Stimulated activated CD4-positive, alpha-beta T cell treated with anti-CD3 and anti-CD28 coated beads, Interleukin-12 subunit alpha, Interleukin-12 subunit beta, amount 100 ng/mL, for 48 hours (primary cell): ENCODE measurements at regions not wholly inside any gene's neighbourhood (a gene's known extent, or its start where the extent isn't known, plus 50 kb on each side); places are given as distances from the start of the nearest gene placed in this dataset.
"Not testable (repeated sequence)": the region's sequence is repeated elsewhere in the genome, so short reads cannot be mapped to it uniquely, and the experiment has no call there.

ENCODE experiments used
- DNase-seq, 3 donors: peaks; one replicate each; pipeline ENCODE4 v3.0.0-alpha.2; 2020; ENCODE audit warnings: low read depth in 2 of 3, low spot score in 1 of 3

GRCh38 chr15:21717661-21718060 lies 159.9 kb downstream of the POTEB start:
- not testable (repeated sequence) for DNase-seq

GRCh38 chr15:21705480-21705879 lies 172.1 kb downstream of the POTEB start:
- not testable (repeated sequence) for DNase-seq

DNA sequence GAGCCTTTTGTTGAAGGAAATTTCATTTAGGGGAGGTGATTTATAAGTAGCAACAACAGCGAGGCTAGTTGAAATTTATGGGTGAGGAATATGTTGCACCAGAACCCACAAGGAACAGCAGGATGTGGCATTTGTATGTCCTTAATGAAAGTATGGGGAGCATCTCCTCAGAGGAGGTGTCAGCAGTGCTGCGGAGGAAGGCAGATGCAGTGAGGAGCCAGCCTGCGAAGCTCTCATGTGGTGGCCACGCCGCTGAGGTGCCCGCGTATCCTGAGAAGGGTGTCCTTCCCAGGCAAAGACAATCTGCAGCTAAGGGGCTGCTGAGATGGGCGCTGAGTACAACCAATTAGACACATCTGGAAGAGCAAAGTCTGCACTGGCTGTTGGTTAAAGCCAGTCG lies 178.9 kb downstream of the POTEB start:
- DNase-seq: not testable (repeated sequence)

GRCh38 chr15:21695089-21695488 lies 182.4 kb downstream of the POTEB start:
- not testable (repeated sequence) for DNase-seq

- not testable (repeated sequence) for DNase-seq
Measured at GRCh38 chr15:21692471-21693102, 184.9 kb downstream of the POTEB start.

GRCh38 chr15:21656798-21657397 lies 216.6 kb upstream of the POTEB3 start:
- not testable (repeated sequence) for DNase-seq

- not testable (repeated sequence) for DNase-seq
Measured at GRCh38 chr15:21656114-21656746, 215.9 kb upstream of the POTEB3 start.

DNA sequence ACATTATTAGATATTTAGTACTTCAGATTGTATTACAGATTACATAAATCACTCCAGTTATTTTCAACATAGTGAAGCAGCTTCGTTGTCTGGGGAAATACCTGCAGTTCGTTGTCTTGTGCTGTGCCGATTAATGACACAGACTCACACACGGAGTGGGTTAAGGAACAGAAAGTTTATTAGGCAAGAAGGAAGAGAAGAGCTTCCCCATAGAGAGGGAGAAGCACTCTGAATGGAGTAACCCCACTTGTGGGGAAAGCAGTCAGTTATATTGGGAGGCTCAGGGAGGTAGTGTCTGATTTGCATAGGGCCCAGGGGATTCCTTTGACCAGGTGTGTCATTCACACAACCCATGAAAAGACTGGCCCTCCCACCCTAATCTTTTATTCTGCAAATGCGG lies 213.4 kb upstream of the POTEB3 start:
- not testable (repeated sequence) for DNase-seq

- DNase-seq: not testable (repeated sequence)
Measured at GRCh38 chr15:21638770-21639169, 198.5 kb upstream of the POTEB3 start.

DNA sequence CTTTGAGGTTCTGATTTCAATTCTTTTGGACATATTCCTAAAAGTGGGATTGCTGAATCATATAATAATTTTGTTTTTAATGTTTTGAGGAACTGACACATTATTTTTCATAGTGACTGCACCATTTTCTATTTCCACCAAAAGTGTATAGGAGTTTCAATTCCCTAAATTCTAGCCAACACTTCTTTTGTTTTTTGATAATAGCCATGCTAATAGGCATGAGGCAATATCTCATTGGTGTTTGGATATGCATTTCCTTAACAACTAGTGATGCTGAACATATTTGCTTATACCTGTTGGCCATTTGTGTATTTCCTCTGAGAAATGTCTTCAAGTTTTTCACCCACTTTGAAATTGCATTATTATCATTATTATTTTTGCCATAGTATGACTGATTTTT lies 186.4 kb upstream of the POTEB3 start:
- DNase-seq: not testable (repeated sequence)

DNA sequence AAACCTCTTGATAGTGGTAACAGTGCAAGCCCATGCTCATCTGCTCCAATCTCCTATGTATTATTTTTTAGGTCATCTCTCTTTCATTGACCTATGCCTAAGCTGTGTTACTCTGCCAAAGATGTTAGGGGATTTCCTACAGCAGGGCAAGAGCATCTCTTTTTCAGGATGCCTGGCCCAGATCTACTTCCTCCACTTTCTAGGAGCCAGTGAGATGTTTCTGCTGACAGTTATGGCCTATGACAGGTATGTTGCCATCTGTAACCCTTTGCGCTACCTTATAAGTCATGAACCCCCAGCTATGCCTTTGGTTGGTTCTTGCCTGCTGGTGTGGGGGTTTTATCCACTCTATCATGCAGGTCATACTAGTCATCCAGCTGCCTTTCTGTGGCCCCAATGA lies 168.9 kb upstream of the POTEB3 start:
- DNase-seq: not testable (repeated sequence)

DNA sequence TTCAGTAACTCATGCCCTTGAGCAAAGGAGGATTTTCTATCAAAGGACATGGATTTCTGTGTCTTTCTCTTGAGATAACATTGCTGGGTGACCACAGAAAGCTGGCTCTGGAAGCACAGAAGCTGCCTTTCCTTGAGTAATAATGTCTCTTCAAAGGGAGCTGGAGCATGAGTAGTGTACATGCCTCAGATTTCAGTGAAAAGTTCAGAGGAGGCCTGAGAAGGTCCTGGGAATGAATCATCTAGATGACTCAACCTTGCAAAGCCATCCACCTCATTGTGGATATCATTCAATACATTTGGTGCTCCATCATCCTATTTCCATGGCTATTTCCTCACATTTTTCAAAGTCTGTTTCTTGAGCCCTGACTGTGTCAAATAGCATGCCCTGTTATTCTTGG lies 125.1 kb upstream of the POTEB3 start:
- DNase-seq: not testable (repeated sequence)

DNA sequence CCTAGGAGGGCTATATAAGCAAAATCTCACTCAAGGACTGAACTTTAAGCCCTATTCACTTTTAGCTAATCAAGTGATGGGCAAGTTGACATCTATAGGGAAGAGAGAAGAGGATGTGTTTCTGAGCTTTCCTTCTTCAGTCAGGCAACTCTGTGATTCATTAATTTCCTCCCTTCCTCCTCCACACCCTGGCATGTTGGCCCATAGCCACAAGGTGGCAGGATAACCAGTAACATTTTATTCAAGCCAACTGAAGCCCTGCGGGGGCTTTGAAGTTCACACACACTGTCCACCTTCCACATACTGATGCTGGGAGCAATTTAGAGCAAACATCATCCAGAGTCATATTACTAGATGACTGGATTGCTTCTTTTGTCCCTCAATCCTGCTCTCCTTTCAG lies 111.5 kb upstream of the POTEB3 start:
- not testable (repeated sequence) for DNase-seq

- not testable (repeated sequence) for DNase-seq
Measured at GRCh38 chr15:21546182-21546903, 106.0 kb upstream of the POTEB3 start.

DNA sequence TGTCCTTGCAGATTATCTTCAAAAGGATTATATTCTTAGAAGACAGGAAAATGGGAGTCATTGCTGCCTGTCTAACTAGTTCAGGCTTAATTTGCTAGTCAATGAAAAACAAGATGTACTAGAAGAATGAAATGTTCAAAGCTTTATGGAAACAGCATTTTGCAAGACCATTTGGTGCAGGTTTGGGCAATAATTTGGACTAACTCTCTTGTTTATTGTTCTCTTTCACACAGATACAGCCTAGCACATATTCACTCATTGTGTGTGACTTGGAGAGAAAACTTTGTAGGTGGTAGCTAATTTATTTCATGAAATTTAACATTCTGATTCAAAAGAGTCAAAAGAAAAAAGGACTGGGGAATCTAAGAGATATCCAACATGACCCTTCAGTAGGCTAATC lies 92.5 kb upstream of the POTEB3 start:
- DNase-seq: not testable (repeated sequence)

GRCh38 chr15:21516248-21516647 lies 75.9 kb upstream of the POTEB3 start:
- DNase-seq: not testable (repeated sequence)

DNA sequence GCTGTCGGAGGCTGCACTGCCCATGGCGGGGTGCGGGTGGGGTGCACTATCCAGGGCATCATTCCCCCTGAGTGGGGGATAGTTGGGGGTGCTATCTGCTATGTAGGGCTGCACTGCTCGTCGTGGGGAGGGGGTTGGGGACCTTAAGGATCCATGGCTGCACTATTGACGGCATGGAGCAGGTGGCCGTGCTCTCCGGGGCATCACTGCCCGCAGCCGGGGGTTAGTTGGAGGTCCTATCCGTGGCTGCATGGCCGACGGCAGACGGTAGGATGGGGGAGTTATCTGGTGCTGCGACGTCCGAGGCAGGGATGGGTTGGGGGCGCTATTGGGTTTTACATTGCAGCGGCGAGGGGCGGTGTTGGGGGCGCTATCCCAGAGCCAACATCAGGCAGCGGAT lies 75.0 kb upstream of the POTEB3 start:
- DNase-seq: not testable (repeated sequence)

DNA sequence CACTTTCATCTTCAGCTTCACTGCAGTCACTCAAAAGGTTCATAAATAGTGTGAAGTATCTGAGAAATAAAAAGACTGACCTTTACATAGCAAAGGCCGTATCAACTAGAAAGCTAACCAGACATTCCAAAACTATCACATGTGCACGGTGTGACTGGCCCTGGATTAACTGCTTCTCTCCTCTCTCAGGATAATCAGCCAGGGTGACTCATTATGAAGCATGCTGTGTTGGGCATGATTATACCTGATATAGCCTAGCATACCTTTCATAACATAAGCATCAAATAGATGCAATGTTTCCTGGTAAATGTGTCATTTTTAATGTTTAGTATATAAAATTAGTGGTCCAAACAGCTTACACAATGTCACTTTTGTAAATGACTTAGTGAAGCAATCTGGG lies 62.7 kb upstream of the POTEB3 start:
- DNase-seq: not testable (repeated sequence)
